AG09309 (cell line): ENCODE measurements at regions not wholly inside any gene's neighbourhood (a gene's known extent, or its start where the extent isn't known, plus 50 kb on each side); places are given as distances from the start of the nearest gene placed in this dataset.

Experiments used
- DNase-seq: peaks from one replicate; pipeline ENCODE4 v3.0.0-alpha.2; 2010; ENCODE audit warnings: low read depth
- H3K4me3 ChIP-seq: 2 replicates; pipeline ENCODE4 v1.5.1; 2011; ENCODE audit warnings: mild to moderate bottlenecking, low read depth, low read length, moderate library complexity; ENCODE audit not compliant: control insufficient read depth
- TF ChIP-seq, protein P1 (sequence below): IDR thresholded peaks from 2 replicates; pipeline ENCODE4 v1.5.1; 2011; ENCODE audit warnings: mild to moderate bottlenecking, low read depth, low read length, inconsistent platforms; ENCODE audit not compliant: insufficient read depth, control insufficient read depth; ENCODE audit errors: missing control alignments

GRCh38 chr4:111266937-111267336, 644.1 kb upstream of the PITX2 start:
- H3K4me3 ChIP-seq, result no peak overlapping the region
- DNase-seq, result no peak
- TF ChIP-seq, protein P1, sequence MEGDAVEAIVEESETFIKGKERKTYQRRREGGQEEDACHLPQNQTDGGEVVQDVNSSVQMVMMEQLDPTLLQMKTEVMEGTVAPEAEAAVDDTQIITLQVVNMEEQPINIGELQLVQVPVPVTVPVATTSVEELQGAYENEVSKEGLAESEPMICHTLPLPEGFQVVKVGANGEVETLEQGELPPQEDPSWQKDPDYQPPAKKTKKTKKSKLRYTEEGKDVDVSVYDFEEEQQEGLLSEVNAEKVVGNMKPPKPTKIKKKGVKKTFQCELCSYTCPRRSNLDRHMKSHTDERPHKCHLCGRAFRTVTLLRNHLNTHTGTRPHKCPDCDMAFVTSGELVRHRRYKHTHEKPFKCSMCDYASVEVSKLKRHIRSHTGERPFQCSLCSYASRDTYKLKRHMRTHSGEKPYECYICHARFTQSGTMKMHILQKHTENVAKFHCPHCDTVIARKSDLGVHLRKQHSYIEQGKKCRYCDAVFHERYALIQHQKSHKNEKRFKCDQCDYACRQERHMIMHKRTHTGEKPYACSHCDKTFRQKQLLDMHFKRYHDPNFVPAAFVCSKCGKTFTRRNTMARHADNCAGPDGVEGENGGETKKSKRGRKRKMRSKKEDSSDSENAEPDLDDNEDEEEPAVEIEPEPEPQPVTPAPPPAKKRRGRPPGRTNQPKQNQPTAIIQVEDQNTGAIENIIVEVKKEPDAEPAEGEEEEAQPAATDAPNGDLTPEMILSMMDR, result no peak

DNA sequence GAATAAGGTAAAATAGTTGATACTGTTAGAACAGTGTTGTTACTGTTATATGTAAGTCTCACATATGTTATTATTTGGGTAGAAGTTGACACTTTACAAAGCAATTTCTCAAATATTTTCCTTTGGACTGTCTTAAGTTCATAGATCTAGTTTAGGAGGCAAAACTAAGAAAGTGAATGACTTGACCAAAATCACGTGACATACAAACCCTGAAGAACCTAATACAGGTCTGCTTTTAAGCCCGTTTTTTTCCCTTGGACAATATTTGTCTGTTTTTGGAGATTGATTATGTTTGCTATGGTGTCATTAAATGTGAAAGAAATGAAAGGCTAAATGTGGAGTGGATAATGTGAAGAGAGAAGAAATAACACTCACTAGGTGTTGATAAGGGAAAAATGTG, 644.9 kb upstream of the PITX2 start:
- no peak overlapping the region for H3K4me3 ChIP-seq
- DNase-seq, result no peak
- TF ChIP-seq, protein P1, result no peak

DNA sequence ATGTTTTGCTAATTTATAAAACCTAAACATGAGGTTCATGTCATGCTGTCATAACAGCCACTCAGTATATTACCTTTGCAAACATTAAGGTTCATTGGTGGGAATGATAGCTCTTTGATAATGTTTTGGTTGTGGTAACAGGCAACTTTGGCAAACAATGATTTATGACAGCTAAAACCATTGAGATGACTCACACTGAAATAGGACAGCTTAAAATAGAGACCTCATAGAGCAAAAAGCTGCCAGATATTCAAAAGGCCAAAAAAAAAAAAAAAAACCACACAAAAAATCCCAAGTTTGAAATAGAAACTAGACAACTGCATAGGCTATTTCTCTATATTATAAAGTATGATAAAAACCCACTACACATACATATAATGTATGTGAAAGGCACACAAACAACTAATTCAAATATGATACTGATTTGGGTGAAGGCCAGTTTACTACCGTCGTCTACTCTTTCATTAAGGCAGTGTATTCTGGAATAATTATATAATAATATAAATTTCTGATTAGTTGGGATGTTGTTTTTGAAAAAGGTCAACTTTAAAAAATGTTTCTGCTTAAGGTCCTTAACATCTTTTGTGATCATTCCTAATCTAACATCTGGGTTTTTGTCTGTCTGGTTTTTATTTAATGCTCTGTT, 646.0 kb upstream of the PITX2 start:
- TF ChIP-seq, protein P1, result no peak
- peak; percentile 24 for DNase-seq
- H3K4me3 ChIP-seq, result no peak overlapping the region

- TF ChIP-seq, protein P1, result no peak
- no peak for DNase-seq
- H3K4me3 ChIP-seq, result no peak overlapping the region
Observed at GRCh38 chr4:111269439-111269838, 646.6 kb upstream of the PITX2 start.

- DNase-seq, result no peak
- no peak overlapping the region for H3K4me3 ChIP-seq
- TF ChIP-seq, protein P1, result no peak
Observed at GRCh38 chr4:111274060-111274459, 651.2 kb upstream of the PITX2 start.

GRCh38 chr4:111274486-111274885, 651.6 kb upstream of the PITX2 start:
- TF ChIP-seq, protein P1, result no peak
- DNase-seq, result peak; percentile 10
- no peak overlapping the region for H3K4me3 ChIP-seq

DNA sequence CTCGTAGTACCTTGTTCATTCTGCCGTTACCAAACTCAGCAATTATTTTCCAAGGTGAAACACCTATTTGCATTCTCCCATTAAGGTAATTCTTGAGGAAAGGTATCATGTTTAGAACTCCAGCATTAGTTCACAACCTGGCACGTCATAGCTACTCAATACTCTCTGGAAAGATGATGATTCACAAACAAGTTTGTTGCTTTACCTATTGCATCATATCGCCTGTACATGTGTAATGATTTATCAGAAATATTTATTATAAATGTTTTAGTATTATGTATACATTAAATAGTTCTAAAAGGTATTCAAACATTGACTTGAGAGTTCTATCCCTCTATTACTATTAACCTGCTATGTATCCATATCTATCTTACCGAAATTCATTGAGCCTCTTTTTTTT, 658.3 kb upstream of the PITX2 start:
- no peak overlapping the region for H3K4me3 ChIP-seq
- DNase-seq, result no peak
- TF ChIP-seq, protein P1, result no peak
